Retinal pigment epithelial cell (primary cell): ENCODE measurements at regions not wholly inside any gene's neighbourhood (a gene's known extent, or its start where the extent isn't known, plus 50 kb on each side); places are given as distances from the start of the nearest gene placed in this dataset.

Source experiments
- DNase-seq: peaks from one replicate; pipeline ENCODE4 v3.0.0-alpha.2; 2010; ENCODE audit warnings: low read depth
- H3K4me3 ChIP-seq: 2 replicates; pipeline ENCODE4 v1.5.1; 2011; ENCODE audit warnings: mild to moderate bottlenecking, low read length, control low read depth, moderate library complexity
- TF ChIP-seq, protein P1 (sequence below): conservative IDR thresholded peaks from 2 replicates; pipeline ENCODE4 v1.5.1; 2011; ENCODE audit warnings: low read depth, low read length, control low read depth, inconsistent platforms

DNA sequence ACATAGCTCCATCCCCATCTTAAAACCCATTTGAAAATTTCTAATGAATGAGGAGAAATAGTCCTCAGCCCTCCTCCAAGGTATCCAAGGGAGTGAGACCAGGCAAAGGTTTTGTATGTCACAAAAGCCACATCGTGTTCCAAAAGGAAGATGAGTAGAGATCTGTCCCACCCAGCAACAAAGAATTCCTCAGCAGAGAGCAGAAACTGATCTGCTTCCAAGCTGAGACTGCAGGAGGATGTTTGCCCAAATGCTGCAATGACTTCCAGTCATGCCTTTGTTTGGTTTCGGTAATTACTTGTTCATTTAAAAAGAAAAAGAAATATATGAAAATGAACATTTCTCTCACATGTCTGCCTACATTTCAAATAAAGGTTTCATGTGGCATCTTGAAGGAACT is 186.9 kb downstream of the SETD4 start:
- DNase-seq = no peak
- TF ChIP-seq, protein P1, sequence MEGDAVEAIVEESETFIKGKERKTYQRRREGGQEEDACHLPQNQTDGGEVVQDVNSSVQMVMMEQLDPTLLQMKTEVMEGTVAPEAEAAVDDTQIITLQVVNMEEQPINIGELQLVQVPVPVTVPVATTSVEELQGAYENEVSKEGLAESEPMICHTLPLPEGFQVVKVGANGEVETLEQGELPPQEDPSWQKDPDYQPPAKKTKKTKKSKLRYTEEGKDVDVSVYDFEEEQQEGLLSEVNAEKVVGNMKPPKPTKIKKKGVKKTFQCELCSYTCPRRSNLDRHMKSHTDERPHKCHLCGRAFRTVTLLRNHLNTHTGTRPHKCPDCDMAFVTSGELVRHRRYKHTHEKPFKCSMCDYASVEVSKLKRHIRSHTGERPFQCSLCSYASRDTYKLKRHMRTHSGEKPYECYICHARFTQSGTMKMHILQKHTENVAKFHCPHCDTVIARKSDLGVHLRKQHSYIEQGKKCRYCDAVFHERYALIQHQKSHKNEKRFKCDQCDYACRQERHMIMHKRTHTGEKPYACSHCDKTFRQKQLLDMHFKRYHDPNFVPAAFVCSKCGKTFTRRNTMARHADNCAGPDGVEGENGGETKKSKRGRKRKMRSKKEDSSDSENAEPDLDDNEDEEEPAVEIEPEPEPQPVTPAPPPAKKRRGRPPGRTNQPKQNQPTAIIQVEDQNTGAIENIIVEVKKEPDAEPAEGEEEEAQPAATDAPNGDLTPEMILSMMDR = no peak
- no peak overlapping the region for H3K4me3 ChIP-seq

DNA sequence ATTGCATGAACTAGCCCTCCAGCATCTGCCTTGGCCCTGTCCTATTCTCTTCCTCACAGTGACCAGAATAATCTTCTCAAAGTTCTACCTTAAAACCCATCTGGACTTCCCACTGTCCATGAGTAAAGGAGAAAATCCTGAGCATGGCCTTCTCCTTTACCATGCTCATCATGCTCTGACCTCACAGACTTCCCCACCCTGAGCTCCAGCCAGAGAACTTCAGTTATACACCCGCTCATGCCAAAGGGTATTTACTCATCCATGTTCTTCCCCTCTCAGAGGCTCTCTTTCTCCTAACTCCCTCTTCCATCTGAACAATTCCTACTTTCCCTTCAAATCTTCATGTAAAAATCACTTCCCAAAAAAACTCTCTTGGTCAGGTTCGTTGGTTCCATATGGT is 188.4 kb downstream of the SETD4 start:
- no peak overlapping the region for H3K4me3 ChIP-seq
- no peak for DNase-seq
- TF ChIP-seq, protein P1 = no peak

DNA sequence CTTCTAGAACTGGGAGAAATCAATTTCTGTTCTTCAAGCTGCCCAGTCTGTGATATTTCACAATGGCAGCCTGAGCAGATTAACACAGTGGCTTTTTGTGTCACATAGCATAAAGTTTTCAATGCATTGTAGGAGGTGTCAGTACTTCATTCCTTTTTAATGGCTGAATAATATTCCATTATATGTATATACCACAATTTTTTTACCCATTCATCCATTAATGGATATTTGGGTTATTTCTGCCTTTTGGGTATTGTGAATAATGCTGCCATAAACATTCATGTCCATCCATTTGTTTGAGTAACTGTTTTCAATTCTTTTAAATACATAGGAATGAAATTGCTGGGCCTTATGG is 191.5 kb downstream of the SETD4 start:
- DNase-seq = no peak
- TF ChIP-seq, protein P1 = no peak
- H3K4me3 ChIP-seq = no peak overlapping the region

DNA sequence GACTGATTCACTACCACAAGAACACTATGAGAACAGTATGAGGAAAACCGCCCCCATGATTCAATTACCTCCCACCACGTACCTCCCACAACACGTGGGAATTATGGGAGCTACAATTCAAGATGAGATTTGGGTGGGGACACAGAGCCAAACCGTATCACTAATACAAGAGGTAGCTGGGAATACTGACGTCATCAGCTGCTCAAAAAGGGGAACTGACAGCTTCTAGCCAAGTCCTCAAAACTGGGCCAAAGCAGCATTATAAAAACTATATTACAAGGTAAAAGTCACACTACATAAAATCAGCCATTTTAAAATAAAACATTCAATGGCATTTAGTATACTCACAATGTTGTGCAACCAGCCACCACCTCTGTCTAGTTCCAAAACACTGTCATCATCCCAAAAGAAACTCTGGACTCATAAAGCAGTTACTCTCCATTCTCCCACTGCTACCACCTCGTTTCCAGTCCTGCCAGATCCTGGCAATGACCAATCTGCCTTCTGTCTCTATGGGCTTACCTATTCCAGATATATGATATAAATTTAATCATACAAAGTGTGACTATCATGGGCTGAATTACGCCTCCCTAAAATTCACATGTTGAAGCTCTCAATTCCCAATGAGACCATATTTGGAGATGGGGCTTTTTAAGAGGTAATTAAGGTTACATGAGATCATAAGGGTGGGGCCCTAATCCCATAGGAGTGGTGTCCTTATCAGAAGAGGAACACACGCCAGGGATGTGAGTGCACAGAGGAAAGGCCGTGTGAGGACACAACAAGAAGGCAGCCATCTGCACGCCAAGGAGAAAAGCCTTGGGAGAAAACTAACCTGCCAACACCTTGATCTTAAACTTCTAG is 192.1 kb downstream of the SETD4 start:
- DNase-seq = no peak
- TF ChIP-seq, protein P1 = no peak

DNA sequence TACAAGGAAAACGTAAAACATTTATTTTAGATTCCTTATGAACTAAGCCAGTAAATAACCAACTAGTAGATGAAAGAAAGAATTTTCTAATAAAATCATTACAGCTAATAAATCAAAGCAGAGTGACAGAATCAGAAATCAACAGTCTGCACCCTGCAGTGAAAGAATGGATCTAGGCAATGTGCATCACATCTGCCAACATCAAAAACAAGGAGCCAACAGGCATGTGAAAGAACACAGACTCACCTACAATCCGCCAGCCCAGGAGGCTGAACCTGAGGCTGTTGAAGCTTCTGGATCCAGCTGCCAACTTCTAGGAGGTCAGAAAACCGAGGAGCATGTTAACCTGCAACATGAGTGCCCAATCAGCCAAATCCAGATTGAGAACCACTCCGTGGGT is 196.3 kb downstream of the SETD4 start:
- TF ChIP-seq, protein P1 = no peak
- no peak overlapping the region for H3K4me3 ChIP-seq
- DNase-seq = no peak

More for the DNA sequence above, 192.1 kb downstream of the SETD4 start:
- no peak overlapping the region for H3K4me3 ChIP-seq

DNA sequence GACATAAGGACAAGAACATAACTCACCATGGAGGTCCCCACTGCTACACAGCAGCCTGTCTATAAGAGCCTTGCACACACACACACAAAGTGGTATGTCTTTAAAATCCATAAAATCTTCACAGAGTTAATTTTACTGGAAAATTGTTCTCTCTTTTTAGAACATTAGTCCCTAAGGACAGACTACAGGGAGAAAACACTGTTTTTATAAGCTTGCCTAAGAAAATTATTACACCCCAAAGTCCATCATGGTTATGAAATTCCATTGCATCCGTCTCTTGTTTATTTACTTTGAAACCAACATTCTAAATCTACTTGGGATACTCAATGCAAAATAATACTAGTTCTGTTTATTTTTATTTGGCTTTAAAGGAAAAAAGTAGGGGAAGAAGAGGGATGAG is 197.4 kb downstream of the SETD4 start:
- no peak for DNase-seq
- TF ChIP-seq, protein P1 = no peak
- H3K4me3 ChIP-seq = no peak overlapping the region

DNA sequence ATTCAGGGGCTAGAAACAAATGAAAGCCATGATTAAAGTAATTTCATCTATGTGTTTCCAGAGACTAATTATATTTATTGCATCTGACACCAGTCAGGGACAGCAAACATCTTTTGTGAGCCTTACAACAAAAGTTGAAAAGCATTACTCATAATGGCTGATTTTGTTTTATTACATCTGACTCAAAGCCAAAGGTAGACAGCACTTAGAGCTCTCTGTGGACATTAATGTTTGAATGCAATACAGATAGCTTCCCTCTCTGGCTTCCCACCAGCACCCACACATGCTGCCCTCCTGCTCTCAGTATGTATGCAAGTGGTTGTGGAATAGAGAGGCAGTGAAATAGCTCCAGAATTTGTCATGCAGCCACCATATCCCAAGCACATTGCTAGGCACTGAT is 198.7 kb downstream of the SETD4 start:
- no peak for DNase-seq
- no peak overlapping the region for H3K4me3 ChIP-seq
- TF ChIP-seq, protein P1 = no peak
